ENCODE measurements at regions not wholly inside any gene's neighbourhood (a gene's known extent, or its start where the extent isn't known, plus 50 kb on each side); places are given as distances from the start of the nearest gene placed in this dataset.
A peak's percentile ranks its signal among the peaks of the same experiment; 100 is the strongest.

GRCh38 chr15:75107516-75107907 is 84.1 kb downstream of the PPCDC start:
- Histone ChIP-seq H3K27ac (ENCODE audit: insufficient read depth, low read depth, low read length) (peak overlapping the region; percentile 93), H3K9ac (replicated peaks; ENCODE audit: extremely low read depth, insufficient read depth, low read length) (peak overlapping the region; percentile 57), H3K4me3 (replicated peaks in 1 of 3; ENCODE audit: insufficient read depth in 1 of 3, low read depth in 1 of 3, low read length in 3 of 3) (no peak overlapping the region), H3K9me1 (replicated peaks; ENCODE audit: control insufficient read depth, extremely low read depth, insufficient read depth, low read length) (no peaks in the 10 kb centered on the region), H3K4me1 (ENCODE audit: control insufficient read depth, extremely low read depth, insufficient read depth, low read length) (peaks cover 37% of the 10 kb centered on the region), H4K20me1 (replicated peaks; ENCODE audit: control insufficient read depth, extremely low read depth, insufficient read depth, low read length) (no peaks in the 10 kb centered on the region), H3K9me3 (replicated peaks; ENCODE audit: control insufficient read depth, insufficient read depth, low read length) (no peaks in the 10 kb centered on the region), H2AFZ (ENCODE audit: low read depth, low read length) (no peak overlapping the region), H3K36me3 (ENCODE audit: control insufficient read depth in 2 of 2, extremely low read depth in 1 of 2, insufficient read depth in 2 of 2, low read length in 2 of 2) (no peaks in the 10 kb centered on the region), H3K27me3 (ENCODE audit: control insufficient read depth in 2 of 2, insufficient read depth in 2 of 2, low read length in 2 of 2) (no peaks in the 10 kb centered on the region), H3K79me2 (ENCODE audit: control insufficient read depth, insufficient read depth, low read length) (no peaks in the 10 kb centered on the region), H3K4me2 (ENCODE audit: insufficient read depth, low read length) (peak overlapping the region; percentile 76)
- no TSS peak for BruUV-seq (replicated peaks)
- FAIRE-seq = no peak
- POLR2A ChIA-PET = interaction anchor here (0.7 kb wide), 1 partner anchor 90 kb away, joined by 3 read pairs; no protein-coding TSS in a partner anchor
- TF ChIP-seq POLR2AphosphoS5 (IDR thresholded peaks at IDR 0.05; ENCODE audit: insufficient read depth, low read depth, low read length) (no peak), FOS (IDR thresholded peaks at IDR 0.05; ENCODE audit: borderline replicate concordance, insufficient read depth, low read length) (no peak), POLR2A (IDR thresholded peaks at IDR 0.05; ENCODE audit: low read depth, low read length) (no peak), EZH2 (IDR thresholded peaks at IDR 0.05; ENCODE audit: borderline replicate concordance, low read depth, low read length, severe bottlenecking) (no peak), GATA2 (IDR thresholded peaks at IDR 0.05; ENCODE audit: insufficient read depth, insufficient read length, low read depth, low read length) (no peak), MYC (IDR thresholded peaks at IDR 0.05; ENCODE audit: low read depth, low read length) (no peak), JUN (IDR thresholded peaks at IDR 0.05; ENCODE audit: borderline replicate concordance, insufficient read depth, insufficient read length, low read depth) (no peak), MAX (IDR thresholded peaks at IDR 0.05; ENCODE audit: insufficient read depth, insufficient read length) (no peak)
- TF ChIP-seq, protein P1, sequence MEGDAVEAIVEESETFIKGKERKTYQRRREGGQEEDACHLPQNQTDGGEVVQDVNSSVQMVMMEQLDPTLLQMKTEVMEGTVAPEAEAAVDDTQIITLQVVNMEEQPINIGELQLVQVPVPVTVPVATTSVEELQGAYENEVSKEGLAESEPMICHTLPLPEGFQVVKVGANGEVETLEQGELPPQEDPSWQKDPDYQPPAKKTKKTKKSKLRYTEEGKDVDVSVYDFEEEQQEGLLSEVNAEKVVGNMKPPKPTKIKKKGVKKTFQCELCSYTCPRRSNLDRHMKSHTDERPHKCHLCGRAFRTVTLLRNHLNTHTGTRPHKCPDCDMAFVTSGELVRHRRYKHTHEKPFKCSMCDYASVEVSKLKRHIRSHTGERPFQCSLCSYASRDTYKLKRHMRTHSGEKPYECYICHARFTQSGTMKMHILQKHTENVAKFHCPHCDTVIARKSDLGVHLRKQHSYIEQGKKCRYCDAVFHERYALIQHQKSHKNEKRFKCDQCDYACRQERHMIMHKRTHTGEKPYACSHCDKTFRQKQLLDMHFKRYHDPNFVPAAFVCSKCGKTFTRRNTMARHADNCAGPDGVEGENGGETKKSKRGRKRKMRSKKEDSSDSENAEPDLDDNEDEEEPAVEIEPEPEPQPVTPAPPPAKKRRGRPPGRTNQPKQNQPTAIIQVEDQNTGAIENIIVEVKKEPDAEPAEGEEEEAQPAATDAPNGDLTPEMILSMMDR (IDR thresholded peaks at IDR 0.05; ENCODE audit: extremely low read depth in 1 of 2, insufficient read depth in 1 of 2, low read depth in 1 of 2, low read length in 2 of 2) = no peak
- CTCF ChIA-PET = interaction anchor here (1.4 to 2.2 kb wide), 2 partner anchors 64 to 94 kb away, joined by 8 to 9 read pairs; partner anchors contain the start of gene C15orf39
- dilution Hi-C loops (cut with MboI; ENCODE audit: extremely low pct_ligation_motif_present, low sequenced_read_pairs) (no loop called here), intact Hi-C loops (cut with micrococcal nuclease) (loop anchor here (5.0 kb wide), 1 partner anchor 345 kb away; the partner anchor contains the start of gene SIN3A)
- no peak for DNase-seq (ENCODE audit: low read depth, low spot score)

Data from endothelial cell of umbilical vein (primary cell).